Activated CD4-positive, CD25-positive, alpha-beta regulatory T cell treated with anti-CD3 and anti-CD28 coated beads, Interleukin-2, amount 50 U/mL, for 72 hours (primary cell): ENCODE measurements at regions not wholly inside any gene's neighbourhood (a gene's known extent, or its start where the extent isn't known, plus 50 kb on each side); places are given as distances from the start of the nearest gene placed in this dataset.

Experiments
- DNase-seq: peaks from one replicate; pipeline ENCODE4 v3.0.0; 2021

GRCh38 chr10:128505346-128505745 lies 379.1 kb upstream of the MKI67 start:
- DNase-seq, result no peak

GRCh38 chr10:128506423-128506822 lies 380.2 kb upstream of the MKI67 start:
- no peak for DNase-seq

- DNase-seq, result no peak
These were observed 380.8 kb upstream of the MKI67 start for GRCh38 chr10:128507066-128507465.

- no peak for DNase-seq
These were observed 385.1 kb upstream of the MKI67 start for GRCh38 chr10:128511284-128511683.

DNA sequence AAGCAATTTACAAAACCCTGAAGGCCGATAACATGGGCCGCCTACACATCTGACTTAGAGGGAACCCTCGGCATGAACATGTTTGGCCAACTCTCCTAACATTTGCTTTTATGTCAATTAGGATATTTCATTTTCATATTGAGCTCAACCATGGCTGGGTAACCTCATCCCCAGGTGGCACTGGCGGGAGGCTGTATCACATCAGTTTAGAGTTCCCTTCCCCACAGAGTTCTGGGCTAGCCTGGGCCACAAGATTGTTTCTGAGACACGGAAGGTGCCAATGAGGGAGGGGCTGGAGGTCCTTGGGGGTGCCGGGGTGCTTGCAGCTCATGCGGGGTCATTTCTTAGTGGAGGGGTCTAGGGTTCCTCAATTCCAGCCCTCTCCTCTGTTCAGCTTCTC lies 386.5 kb upstream of the MKI67 start:
- DNase-seq, result no peak

DNA sequence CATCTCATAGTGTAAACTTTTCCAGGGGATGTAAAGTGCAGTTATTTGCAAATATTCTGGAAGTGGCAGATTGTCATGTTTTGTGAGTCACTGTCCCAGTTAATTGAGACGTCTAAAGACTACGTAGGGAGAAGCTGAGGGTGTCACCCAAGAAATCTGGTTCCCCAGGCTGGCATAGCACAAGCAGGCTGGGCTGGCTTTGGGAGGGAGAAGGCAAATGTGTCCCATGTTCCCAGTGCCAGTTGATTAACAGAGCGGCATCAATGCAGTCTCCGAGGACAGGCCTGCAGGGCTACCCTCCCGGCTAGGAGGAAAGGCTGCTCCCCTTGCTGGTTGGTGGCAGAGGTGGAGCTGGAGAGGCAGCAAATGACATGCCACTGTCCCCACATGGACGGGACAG lies 388.3 kb upstream of the MKI67 start:
- no peak for DNase-seq

DNA sequence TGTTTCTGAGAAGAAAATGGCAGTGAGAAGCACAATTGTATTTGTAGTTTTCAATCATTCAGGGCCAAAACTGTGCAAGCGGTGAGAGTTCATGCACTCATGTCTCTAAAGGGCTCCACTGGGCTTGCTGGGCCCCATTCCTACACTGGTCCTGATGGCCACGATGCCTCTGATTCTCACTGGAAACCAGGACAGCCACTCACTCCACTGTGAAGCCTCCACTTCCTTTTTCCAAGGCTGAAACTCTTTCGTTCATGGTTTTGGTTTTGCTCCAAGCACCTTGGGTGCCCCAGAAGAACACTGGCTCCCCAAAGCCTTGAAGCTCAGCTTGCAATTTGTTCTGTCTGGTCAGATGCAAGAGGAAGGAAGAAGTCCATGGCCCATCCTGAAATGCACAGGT lies 390.0 kb upstream of the MKI67 start:
- no peak for DNase-seq

DNA sequence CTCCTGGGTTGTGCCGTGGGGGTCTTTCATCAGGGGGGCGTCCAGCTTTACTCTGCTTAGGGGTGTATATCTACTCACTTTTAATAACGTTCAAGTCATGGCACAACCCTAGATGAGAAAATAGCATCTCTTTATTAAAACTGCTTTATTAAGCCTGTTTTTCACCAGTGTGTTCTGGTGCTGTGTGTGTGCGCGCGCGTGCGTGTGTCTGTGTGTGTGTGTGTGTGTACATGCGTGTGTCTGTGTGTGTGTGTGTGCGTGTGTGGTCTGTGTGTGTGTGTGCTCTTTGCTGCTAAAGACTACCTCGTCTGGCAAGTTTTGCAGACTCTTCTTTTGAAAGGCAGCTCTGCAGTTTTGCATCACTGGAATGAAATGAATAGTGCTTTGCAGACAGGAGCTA lies 390.9 kb upstream of the MKI67 start:
- DNase-seq, result no peak

DNA sequence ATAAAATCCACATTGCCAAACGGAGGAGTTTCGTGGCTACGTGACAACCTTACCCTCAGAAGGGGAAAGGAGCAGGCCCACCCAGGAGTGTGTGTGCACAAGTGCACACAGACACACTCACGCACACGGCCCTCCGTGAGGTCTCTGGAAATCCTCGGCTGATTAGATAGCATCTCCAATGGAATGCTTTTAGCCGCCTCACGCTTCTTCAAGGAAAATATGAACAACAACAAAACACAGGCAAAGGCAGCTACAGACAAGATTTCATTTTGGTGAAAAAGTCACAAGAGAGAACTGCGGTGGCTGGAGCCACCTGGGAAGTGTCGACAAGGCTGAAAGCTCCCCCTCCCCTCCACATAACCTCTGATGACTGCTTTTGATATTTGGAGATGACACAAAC lies 391.8 kb upstream of the MKI67 start:
- DNase-seq, result no peak

DNA sequence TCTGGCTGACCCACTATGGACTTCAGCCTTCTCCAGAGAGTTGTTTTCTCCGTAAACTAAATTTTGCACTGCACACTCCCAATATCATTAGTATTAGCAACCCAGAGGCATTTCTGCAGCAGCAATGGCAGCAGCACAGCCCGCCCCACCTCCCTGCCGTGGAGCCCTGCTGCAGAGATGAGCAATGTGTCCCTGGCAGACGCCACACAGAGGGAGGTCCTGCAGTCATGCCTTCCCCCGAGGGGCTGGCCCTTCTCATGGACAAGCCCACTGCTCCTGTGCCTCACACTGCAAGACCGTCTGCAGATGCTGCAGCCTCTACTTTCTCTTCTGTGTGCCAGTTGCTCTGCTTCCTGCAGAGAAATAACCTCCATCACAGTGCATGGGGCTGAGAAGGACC lies 393.4 kb upstream of the MKI67 start:
- no peak for DNase-seq

GRCh38 chr10:128520211-128520815 lies 394.1 kb upstream of the MKI67 start:
- no peak for DNase-seq

DNA sequence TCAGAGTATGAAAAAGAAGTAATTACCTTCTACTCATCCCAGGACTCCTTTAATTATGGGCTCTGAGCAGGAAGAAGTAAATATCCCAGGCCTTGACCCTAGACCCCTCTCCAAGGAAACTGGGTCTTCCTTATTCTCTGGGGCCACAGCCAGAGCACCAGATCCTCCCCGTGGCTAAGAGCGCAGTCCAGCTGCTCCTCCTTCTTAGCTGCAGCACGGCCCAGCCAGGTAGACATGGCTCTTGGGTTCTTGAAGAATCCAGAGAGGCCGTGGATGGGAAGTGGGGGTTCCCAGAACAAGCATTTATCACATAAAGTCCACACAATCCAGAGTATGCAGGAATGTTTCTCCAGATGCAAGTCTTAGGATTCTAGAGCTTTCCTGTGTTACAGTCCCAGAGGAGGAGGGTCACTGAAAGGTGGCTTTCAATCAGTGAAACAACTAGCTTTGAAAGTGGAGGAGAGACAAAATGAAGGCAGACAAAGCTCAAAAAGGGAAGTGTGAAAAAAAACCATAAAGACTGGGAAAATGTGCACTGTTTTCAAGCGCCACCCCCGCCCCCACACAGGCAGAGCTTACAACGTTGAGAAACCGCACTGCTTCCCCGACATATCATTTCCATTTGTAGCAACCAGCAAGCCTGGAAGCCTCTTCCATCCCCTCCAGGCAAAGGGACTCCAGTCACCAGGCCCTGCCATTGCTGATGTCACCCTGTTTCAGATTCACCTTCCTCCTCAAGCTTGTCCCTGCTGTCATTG lies 396.5 kb upstream of the MKI67 start:
- DNase-seq, result no peak

DNA sequence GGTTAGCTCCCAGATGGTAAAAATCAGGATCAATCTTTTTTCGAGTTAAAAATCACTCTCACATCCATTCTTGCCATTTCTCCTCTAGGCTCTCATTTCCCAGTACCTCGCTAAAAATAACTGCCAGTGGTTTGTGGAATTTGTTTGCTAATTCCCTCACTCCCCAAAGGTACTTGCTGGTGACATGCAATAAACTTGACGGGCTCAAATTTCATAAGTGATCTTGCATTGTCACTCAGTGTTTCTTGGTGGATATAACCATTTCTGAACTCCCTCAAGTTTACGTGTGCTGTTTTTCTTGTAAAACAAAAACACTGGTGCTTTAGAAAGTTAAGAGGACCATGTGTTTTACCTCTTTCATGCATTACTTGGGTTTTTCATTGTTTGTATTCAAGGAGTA lies 399.2 kb upstream of the MKI67 start:
- no peak for DNase-seq

DNA sequence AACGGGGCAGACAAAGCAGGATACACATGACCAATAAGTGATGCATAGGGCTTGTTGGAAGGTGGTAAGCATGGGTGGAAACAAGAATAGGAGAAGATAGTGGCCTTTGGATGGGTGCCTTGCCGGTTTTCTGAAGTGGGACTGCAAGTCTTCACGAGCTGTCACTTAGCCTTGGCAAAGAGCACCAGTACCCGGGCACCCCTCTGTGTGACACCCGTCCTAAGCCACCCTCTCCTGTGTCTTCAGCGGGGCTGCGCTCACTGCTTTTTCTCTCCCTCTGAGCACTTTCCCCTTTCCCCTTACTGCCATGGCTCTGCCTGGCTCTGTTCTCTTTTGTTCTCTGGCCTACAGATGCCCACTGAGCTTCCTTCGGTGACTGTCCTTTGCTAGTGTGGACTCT lies 399.7 kb upstream of the MKI67 start:
- DNase-seq, result no peak

DNA sequence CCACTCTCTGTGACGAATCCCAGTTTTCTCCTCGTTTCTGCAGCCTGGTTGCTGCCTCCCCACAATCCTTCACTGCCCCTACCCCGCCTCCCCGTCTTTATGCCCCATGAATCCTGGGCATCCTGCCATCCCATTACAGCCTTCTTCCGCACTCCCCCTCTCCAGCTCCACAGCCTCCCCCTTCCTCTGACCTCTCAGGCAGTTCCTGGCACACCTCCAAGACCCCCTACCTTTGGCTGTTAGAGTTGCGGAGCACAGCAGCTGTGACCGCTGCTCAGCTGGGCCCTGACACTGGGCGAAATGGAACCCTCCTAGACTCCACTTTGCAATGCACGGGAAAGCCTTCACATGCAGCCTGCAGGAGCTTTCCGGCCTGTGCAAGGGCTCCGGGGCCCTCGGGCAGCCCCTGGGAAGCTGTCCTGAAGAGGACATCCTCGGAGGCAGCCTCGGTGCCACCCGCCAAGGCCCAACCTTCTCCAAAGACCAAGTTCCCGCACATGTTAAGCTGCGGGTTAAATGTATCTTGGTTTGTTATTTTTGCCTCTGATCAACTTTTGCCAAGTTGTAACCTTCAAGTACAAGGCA lies 400.7 kb upstream of the MKI67 start:
- DNase-seq, result no peak

GRCh38 chr10:128527711-128528110 lies 401.5 kb upstream of the MKI67 start:
- no peak for DNase-seq

GRCh38 chr10:128528167-128528566 lies 401.9 kb upstream of the MKI67 start:
- no peak for DNase-seq

DNA sequence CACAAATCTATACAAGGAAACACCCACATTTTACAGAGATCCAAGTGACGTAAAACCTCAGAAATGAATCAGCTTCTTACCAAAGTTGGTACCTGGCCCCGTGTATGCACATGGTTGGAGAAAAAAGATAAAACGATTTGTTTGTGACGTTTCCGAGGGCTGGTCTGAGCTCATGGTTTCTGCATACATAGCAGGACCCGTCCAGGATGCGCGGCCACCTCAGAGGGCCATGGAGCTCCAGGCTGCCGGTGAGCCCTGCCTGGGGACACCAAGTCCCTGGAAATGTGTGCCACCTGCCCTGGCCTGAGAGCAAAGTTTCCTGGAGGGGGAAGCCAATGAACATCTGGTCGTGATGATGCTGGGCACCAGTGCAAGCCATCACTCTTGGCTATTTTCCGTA lies 402.6 kb upstream of the MKI67 start:
- no peak for DNase-seq

DNA sequence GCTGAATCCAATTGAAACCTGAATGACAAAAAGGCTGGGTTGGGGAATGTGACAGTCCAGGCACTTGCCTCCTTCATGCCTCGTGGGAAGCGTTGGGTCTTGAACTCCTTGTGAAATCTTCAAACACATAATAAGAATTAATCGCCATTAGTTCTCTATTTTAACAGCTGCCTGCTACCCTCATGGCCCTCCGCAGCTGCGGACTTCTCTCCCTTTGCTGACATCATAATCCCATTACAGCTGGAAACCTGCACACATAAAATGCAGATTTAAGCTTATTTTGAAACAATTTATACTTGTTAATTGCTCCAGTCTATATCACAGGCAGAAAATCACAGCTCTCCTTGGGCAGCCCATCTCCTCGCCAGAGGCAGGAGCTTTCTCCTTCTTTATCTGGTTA lies 403.0 kb upstream of the MKI67 start:
- no peak for DNase-seq

DNA sequence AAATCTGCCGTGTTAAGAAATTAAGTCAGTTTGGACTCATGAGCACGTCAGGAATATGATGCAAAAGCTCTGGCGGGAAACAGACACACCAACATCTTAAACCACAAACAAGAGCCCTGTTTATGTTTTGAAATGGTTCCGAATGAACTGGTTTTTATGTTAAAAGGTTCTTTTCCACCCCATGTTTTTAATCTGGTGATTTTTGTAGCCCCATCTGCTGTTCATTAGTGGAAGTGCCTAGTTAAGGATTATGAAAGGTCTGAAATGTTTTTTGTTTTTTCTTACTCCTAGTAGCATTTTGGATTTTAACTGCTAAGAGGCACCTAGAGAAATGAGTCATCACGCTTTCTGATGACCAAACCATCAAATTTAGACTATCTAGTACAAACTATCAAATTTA lies 404.1 kb upstream of the MKI67 start:
- no peak for DNase-seq

GRCh38 chr10:128530946-128531345 lies 404.7 kb upstream of the MKI67 start:
- DNase-seq, result no peak

GRCh38 chr10:128534686-128535085 lies 408.5 kb upstream of the MKI67 start:
- DNase-seq, result no peak

DNA sequence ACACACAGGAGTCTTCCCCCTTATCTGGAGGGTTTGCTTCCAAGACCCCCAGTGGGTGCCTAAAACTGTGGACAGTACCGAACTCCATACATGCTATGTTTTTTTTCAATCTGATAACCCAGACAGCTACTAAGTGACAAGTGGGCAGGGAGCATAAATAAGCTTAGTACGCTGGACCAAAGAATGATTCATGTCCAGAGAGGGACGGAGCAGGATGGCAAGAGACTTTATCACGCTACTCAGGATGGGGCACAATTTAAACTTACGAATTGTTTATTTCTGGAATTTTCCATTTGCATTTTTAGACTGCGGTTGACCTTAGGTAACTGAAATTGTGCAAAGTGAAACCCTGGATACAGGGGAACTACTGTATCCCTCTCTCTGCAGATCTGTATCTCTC lies 410.0 kb upstream of the MKI67 start:
- no peak for DNase-seq

DNA sequence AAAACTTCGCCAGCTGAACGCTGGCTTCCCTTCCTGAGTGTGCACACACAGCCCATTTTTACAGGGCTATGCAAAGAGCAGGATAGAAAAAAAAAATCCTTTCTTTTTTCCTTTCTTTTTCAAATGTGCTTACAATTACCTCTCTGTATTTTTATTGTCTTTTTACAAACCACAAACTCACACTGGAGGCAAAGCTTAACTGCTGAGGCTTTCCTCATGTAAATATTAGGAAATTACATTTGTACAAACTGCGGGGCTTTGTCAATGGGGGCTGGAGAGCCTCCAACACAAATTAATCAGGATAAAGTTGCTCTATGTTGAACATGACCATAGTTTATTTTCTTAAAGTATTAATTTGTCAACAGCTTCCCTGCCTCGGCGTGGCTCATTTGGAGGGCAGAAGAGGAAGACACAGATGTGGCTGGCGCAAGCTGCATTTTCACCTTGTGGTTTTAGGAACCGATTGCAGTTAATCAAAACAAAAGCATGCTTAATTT lies 411.7 kb upstream of the MKI67 start:
- no peak for DNase-seq

DNA sequence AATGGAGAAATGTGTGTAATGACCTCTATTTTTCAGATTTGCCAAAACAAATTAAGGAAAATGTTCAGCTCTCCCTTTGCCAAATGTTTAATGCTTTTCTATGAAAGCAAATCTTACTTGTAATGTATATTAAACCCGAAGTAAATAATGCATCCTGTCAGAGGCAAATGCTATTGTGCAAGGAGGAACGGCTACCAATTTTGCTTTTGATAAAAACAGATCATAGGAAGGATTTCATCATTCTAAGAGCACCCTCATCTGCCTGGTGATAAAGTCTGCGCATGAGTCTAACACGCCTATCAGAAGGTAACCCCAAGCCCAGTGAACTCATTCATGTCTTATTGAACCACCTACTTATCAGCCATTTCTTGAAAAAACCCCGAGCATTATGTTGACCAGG lies 412.4 kb upstream of the MKI67 start:
- no peak for DNase-seq
